Endothelial cell of umbilical vein (primary cell): ENCODE measurements at regions not wholly inside any gene's neighbourhood (a gene's known extent, or its start where the extent isn't known, plus 50 kb on each side); places are given as distances from the start of the nearest gene placed in this dataset.

ENCODE experiments used
- EZH2 ChIP-seq: IDR thresholded peaks from 2 replicates; pipeline ENCODE4 v1.6.1; 2012; ENCODE audit warnings: borderline replicate concordance, low read depth, mild to moderate bottlenecking, moderate library complexity, low read length, inconsistent platforms; ENCODE audit not compliant: severe bottlenecking
- FOS ChIP-seq: IDR thresholded peaks from 2 replicates; pipeline ENCODE4 v1.6.1; 2011; ENCODE audit warnings: mild to moderate bottlenecking, low read length, moderate library complexity, borderline replicate concordance; ENCODE audit not compliant: insufficient read depth
- JUN ChIP-seq: IDR thresholded peaks from 2 replicates; pipeline ENCODE4 v1.6.1; 2011; ENCODE audit warnings: borderline replicate concordance, low read depth; ENCODE audit not compliant: insufficient read length, insufficient read depth
- MYC ChIP-seq: IDR thresholded peaks from one replicate; pipeline ENCODE4 v1.6.1; 2011; ENCODE audit warnings: mild to moderate bottlenecking, low read depth, low read length
- POLR2A ChIP-seq: IDR thresholded peaks from 2 replicates; pipeline ENCODE4 v1.6.1; 2012; ENCODE audit warnings: low read depth, mild to moderate bottlenecking, control low read depth, low read length
- POLR2AphosphoS5 ChIP-seq: IDR thresholded peaks from 2 replicates; pipeline ENCODE4 v1.6.1; 2012; ENCODE audit warnings: low read depth, mild to moderate bottlenecking, control low read depth, low read length, moderate library complexity; ENCODE audit not compliant: insufficient read depth
- TF ChIP-seq, protein P1 (sequence below), 2 donors: IDR thresholded peaks; 1 replicate in 1 of 2; 2 replicates in 1 of 2; pipeline ENCODE4 v1.5.1; 2011; ENCODE audit warnings: low read length in 2 of 2, mild to moderate bottlenecking in 2 of 2, moderate library complexity in 2 of 2, control low read depth in 1 of 2, inconsistent platforms in 1 of 2, low read depth in 1 of 2; ENCODE audit not compliant: insufficient read depth in 1 of 2; ENCODE audit errors: extremely low read depth in 1 of 2
- TF ChIP-seq, protein P2 (sequence below): IDR thresholded peaks from 2 replicates; pipeline ENCODE4 v1.6.1; 2011; ENCODE audit not compliant: insufficient read depth, insufficient read length

DNA sequence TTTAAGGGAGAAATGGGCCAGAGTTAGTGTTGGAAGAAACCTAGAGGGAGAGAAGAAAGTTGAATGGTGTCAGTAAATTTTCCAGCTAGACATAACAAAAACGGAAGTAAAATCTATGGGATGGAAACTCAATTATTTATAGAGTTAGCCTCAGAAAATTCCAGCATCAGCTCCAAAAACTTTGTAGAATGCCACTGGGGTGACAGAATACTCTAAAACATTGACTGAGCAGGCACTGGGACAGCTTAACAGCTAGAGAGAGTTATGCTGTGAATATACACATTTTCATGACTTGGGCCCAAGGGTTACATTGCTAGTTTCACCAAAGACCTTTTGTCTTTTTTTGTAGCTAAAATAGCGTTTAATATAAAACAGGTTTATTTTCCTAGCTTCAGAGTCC is 226.3 kb downstream of the PHLDA1 start:
- no peak for TF ChIP-seq JUN
- TF ChIP-seq, protein P1, sequence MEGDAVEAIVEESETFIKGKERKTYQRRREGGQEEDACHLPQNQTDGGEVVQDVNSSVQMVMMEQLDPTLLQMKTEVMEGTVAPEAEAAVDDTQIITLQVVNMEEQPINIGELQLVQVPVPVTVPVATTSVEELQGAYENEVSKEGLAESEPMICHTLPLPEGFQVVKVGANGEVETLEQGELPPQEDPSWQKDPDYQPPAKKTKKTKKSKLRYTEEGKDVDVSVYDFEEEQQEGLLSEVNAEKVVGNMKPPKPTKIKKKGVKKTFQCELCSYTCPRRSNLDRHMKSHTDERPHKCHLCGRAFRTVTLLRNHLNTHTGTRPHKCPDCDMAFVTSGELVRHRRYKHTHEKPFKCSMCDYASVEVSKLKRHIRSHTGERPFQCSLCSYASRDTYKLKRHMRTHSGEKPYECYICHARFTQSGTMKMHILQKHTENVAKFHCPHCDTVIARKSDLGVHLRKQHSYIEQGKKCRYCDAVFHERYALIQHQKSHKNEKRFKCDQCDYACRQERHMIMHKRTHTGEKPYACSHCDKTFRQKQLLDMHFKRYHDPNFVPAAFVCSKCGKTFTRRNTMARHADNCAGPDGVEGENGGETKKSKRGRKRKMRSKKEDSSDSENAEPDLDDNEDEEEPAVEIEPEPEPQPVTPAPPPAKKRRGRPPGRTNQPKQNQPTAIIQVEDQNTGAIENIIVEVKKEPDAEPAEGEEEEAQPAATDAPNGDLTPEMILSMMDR (IDR thresholded peaks at IDR 0.05; ENCODE audit: extremely low read depth in 1 of 2, insufficient read depth in 1 of 2, low read depth in 1 of 2, low read length in 2 of 2) = no peak
- TF ChIP-seq MYC = no peak
- no peak for TF ChIP-seq EZH2
- TF ChIP-seq FOS = no peak
- no peak for TF ChIP-seq POLR2A
- TF ChIP-seq, protein P2, sequence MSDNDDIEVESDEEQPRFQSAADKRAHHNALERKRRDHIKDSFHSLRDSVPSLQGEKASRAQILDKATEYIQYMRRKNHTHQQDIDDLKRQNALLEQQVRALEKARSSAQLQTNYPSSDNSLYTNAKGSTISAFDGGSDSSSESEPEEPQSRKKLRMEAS = no peak
- TF ChIP-seq POLR2AphosphoS5 = no peak
